Left cardiac atrium (tissue), 4 donors: ENCODE measurements at regions not wholly inside any gene's neighbourhood (a gene's known extent, or its start where the extent isn't known, plus 50 kb on each side); places are given as distances from the start of the nearest gene placed in this dataset.

Experiments used
- ATAC-seq, 2 donors: fragments of 200-7000 bp; cut with Tn5 transposase; one replicate each; pipeline ENCODE4 v1.9.1; 2020; ENCODE audit warnings: mild to moderate bottlenecking in 2 of 2, moderate library complexity in 2 of 2
- DNase-seq: peaks from one replicate; pipeline ENCODE4 v3.0.0-alpha.2; 2020
- intact Hi-C, 2 donors: fragments of 100-400 bp; cut with DNase I; formaldehyde crosslinking; loops; one replicate each; pipeline versions ENCODE4 v1.14.1 to v1.15.1; 2022 to 2023
- donor health status: DM: no; HTN: yes; CAD: no.
- donor health status: DM: no; HTN: yes; CAD: no; lungs with severe emphysema.
- donor health status: DM: yes; HTN: yes; CAD: no.
- donor health status: Dilated cardiomyopathy.

- intact Hi-C loops: no loop called here
- no peak for DNase-seq
- ATAC-seq: no peak
These were observed 139.9 kb downstream of the TRIML1 start for GRCh38 chr4:188279184-188279583.

GRCh38 chr4:188282471-188283232 is 143.4 kb downstream of the TRIML1 start:
- intact Hi-C loops: no loop called here
- DNase-seq (no peak), ATAC-seq (peak; percentile 30 to 54)

GRCh38 chr4:188287169-188287894 is 148.1 kb downstream of the TRIML1 start:
- no peak for ATAC-seq
- intact Hi-C loops: no loop called here
- no peak for DNase-seq

- intact Hi-C loops: no loop called here
- DNase-seq (no peak), ATAC-seq (no peak)
These were observed 150.4 kb downstream of the TRIML1 start for GRCh38 chr4:188289531-188290125.

- ATAC-seq: no peak
- intact Hi-C loops: no loop called here
These were observed 156.7 kb downstream of the TRIML1 start for GRCh38 chr4:188295899-188296298.

GRCh38 chr4:188296331-188296730 is 157.1 kb downstream of the TRIML1 start:
- ATAC-seq (no peak), DNase-seq (no peak)
- intact Hi-C loops: no loop called here

More at GRCh38 chr4:188295899-188296298, 156.7 kb downstream of the TRIML1 start:
- no peak for DNase-seq

GRCh38 chr4:188297873-188298272 is 158.6 kb downstream of the TRIML1 start:
- intact Hi-C loops: no loop called here
- ATAC-seq: no peak

GRCh38 chr4:188299161-188299560 is 159.9 kb downstream of the TRIML1 start:
- intact Hi-C loops: no loop called here
- no peak for DNase-seq
- no peak for ATAC-seq

More at GRCh38 chr4:188297873-188298272, 158.6 kb downstream of the TRIML1 start:
- no peak for DNase-seq

GRCh38 chr4:188300385-188300784 is 161.1 kb downstream of the TRIML1 start:
- no peak for DNase-seq
- intact Hi-C loops: no loop called here
- ATAC-seq: no peak

- DNase-seq: no peak
- no peak for ATAC-seq
- intact Hi-C loops: no loop called here
These were observed 166.4 kb downstream of the TRIML1 start for GRCh38 chr4:188305690-188306089.

- intact Hi-C loops: no loop called here
- ATAC-seq (no peak), DNase-seq (no peak)
These were observed 168.3 kb downstream of the TRIML1 start for GRCh38 chr4:188307591-188307990.

- no peak for DNase-seq
- intact Hi-C loops: no loop called here
- no peak for ATAC-seq
These were observed 168.9 kb downstream of the TRIML1 start for GRCh38 chr4:188308142-188308541.

- no peak for DNase-seq
- ATAC-seq: no peak
- intact Hi-C loops: no loop called here
These were observed 177.2 kb downstream of the TRIML1 start for GRCh38 chr4:188316391-188316790.

GRCh38 chr4:188328966-188329365 is 189.7 kb downstream of the TRIML1 start:
- intact Hi-C loops: no loop called here
- no peak for ATAC-seq
- no peak for DNase-seq

- intact Hi-C loops: no loop called here
- DNase-seq: no peak
- ATAC-seq: no peak
These were observed 190.3 kb downstream of the TRIML1 start for GRCh38 chr4:188329521-188329920.

GRCh38 chr4:188332265-188332664 is 193.0 kb downstream of the TRIML1 start:
- intact Hi-C loops: no loop called here
- ATAC-seq (no peak), DNase-seq (no peak)

- intact Hi-C loops: no loop called here
- no peak for ATAC-seq
- DNase-seq: no peak
These were observed 197.7 kb downstream of the TRIML1 start for GRCh38 chr4:188336891-188337290.

- ATAC-seq (no peak), DNase-seq (no peak)
- intact Hi-C loops: no loop called here
These were observed 202.2 kb downstream of the TRIML1 start for GRCh38 chr4:188341428-188341827.

GRCh38 chr4:188346171-188346809 is 207.0 kb downstream of the TRIML1 start:
- intact Hi-C loops: no loop called here
- ATAC-seq (no peak), DNase-seq (no peak)

- ATAC-seq: no peak
- intact Hi-C loops: no loop called here
- DNase-seq: no peak
These were observed 208.1 kb downstream of the TRIML1 start for GRCh38 chr4:188347339-188347738.
